ENCODE measurements at regions not wholly inside any gene's neighbourhood (a gene's known extent, or its start where the extent isn't known, plus 50 kb on each side); places are given as distances from the start of the nearest gene placed in this dataset.
"Not testable (repeated sequence)": the region's sequence is repeated elsewhere in the genome, so short reads cannot be mapped to it uniquely, and the experiment has no call there.

GRCh38 chr1:30569384-30569783 lies 154.0 kb downstream of the MATN1 start:
- DNase-seq: no peak

GRCh38 chr1:30562559-30562958 lies 160.8 kb downstream of the MATN1 start:
- no peak for DNase-seq

GRCh38 chr1:30551603-30552002 lies 171.8 kb downstream of the MATN1 start:
- DNase-seq: no peak

- no peak for DNase-seq
Observed at GRCh38 chr1:30550365-30551220, 172.8 kb downstream of the MATN1 start.

GRCh38 chr1:30549872-30550271 lies 173.5 kb downstream of the MATN1 start:
- not testable (repeated sequence) for DNase-seq

GRCh38 chr1:30548294-30548693 lies 175.1 kb downstream of the MATN1 start:
- no peak for DNase-seq

DNA sequence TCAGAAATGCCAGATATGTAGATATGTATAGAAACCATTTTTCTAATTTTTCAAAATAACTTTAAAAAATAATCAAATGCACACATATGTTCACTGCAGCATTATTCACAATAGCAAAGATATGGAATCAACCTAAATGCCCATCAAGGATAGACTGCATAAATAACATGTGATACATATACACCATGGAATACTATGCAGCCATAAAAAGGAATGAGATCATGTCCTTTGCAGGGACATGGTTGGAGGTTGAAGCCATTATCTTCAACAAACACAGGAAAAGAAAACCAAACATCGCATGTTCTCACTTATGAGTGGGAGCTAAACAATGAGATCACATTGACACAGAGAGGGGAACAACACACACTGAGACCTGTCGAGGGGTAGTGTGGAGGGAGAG lies 176.1 kb downstream of the MATN1 start:
- DNase-seq: not testable (repeated sequence)

DNA sequence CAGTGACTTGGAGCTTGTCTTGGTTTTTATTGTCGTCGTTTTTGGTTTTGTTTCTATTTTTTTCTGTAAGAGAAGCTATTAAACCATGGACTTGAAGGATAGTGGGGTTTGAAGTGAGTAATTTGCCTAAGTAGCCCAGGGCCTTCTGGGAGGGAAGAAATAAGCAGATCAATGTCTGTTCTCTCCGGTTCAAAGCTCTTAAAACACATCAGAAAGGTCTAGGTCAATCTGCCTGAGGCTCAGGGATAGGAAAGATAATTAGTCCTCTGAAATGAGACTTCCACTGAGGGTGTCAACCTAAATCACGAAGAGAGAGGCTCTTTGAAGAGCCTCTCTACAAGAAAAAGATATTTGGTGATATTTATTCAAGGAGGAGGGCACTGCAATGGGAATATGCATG lies 178.0 kb downstream of the MATN1 start:
- no peak for DNase-seq

DNA sequence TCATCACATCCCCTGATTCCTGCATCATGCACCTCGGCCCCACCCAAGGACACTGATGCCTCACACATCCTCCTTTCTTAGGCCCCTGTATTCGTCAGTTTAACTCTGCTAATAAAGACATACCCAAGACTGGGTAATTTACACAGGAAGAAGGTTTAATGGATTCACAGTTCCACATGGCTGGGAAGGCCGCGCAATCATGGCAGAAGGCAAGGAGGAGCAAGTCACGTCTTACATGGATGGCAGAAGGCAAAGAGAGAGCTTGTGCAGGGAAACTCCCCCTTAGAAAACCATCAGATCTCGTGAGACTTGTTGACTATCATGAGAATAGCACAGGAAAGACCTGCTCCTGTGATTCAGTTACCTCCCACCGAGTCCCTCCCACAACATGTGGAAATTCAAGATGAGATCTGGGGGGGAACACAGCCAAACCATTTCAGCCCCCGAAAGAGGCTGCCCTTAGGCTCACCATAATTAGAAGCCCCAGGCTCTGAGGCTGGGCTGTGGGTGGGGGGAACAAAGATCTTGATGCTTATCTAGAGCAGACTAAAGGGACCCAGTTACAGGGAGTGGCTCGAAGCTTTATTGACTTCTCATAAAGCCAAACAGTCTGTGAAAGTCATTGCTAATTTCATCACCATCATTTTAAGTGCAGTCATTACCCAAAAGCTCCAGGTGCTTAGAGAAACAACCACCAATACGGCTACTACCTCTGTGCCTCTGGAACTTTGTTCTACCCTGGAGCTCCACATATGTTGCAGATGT lies 181.5 kb downstream of the MATN1 start:
- no peak for DNase-seq

- no peak for DNase-seq
Observed at GRCh38 chr1:30540611-30541192, 182.7 kb downstream of the MATN1 start.

DNA sequence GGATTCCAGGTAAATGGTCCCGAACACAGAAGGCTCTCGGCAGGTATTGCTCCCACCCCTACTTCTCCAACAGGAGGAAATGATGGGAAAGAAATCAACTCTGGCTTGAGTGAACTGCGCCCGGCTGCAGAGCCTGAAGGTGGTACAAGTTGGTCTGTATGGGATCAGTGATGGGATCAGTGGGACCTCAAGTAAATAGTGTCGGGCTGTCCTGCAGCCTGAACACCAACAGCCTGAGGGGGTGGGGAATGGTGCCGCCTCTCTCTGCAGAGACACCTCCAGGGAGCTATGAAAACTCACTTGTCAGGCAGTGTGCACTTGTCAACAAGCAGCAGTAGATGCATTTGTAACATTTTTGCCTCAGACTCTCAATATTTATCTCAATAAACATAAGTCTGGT lies 183.5 kb downstream of the MATN1 start:
- no peak for DNase-seq

GRCh38 chr1:30538993-30539867 lies 184.2 kb downstream of the MATN1 start:
- DNase-seq: no peak

DNA sequence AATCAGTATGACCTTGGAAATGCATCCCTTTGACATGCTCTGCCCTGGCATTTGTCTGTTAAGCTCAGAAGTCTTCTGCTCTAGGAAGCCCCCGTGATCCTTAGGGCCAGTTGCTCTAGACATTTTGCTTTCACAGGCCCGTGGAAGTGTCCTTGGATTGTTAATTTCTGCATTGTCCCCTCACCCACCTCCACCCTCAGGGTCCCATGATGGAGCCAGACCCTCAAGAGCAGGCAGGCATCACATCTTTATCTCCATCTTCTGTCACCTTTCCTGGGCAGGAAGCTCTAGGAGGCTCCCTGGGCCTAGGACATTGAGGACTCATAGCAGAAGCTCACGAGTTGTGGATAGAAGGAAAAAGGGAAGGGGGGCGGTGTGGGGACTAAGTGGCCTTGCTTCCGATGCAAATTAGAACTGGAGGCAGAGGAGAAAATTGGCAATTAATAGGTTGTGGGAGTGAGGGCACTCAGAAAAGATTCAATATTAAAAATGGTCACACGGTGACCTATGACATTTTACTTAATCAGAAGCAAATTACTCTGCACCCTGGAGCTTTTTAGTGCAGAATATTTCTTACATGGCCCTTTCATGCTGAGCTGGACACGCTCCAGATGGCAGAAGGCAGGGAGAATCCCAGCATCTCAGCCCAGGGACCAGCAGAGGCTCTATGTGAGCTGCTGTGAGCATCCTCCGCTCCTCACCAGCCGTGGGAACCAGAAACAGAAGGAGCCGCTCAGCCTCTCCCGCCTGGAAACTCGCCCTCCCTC lies 185.0 kb downstream of the MATN1 start:
- DNase-seq: no peak

- no peak for DNase-seq
Observed at GRCh38 chr1:30537279-30537678, 186.1 kb downstream of the MATN1 start.

DNA sequence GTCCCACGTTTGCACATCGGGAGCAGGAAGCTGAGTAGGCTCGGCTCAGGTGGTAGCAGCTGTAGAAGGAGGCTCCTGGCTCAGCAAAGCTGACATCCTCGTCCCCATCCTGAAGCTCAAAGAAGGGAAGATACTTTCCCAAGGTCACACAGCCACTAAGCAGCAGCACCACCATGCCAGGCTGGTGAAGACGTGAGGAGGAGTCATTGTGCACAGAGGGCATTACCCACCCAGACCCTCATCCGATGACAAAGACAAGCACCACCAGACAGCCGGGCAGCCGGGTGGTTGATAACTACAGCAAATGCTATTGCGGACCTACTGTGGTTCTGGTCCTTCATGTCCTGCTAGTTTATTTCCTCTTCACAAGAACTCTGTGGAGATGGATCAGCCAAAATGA lies 186.9 kb downstream of the MATN1 start:
- no peak for DNase-seq

- DNase-seq: no peak
Observed at GRCh38 chr1:30535595-30536325, 187.6 kb downstream of the MATN1 start.

DNA sequence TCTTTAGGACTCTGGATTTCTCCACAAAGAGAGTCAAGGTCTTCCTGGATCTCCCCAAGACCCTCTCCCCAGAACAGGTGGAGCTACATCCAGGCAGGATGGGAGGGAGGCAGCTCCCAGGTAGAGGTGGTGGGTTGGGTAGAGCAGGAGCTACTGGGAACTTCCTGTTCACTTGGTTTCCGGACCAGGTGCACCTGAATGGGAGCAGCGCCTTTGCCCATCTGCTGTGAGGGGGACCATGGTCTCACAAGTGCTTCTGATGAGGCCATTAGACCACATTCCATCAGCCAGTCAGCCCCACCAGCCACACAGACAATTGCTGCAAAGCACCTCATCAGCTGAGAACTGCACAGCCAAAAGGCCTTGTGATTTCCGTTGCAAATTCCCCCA lies 188.8 kb downstream of the MATN1 start:
- no peak for DNase-seq

DNA sequence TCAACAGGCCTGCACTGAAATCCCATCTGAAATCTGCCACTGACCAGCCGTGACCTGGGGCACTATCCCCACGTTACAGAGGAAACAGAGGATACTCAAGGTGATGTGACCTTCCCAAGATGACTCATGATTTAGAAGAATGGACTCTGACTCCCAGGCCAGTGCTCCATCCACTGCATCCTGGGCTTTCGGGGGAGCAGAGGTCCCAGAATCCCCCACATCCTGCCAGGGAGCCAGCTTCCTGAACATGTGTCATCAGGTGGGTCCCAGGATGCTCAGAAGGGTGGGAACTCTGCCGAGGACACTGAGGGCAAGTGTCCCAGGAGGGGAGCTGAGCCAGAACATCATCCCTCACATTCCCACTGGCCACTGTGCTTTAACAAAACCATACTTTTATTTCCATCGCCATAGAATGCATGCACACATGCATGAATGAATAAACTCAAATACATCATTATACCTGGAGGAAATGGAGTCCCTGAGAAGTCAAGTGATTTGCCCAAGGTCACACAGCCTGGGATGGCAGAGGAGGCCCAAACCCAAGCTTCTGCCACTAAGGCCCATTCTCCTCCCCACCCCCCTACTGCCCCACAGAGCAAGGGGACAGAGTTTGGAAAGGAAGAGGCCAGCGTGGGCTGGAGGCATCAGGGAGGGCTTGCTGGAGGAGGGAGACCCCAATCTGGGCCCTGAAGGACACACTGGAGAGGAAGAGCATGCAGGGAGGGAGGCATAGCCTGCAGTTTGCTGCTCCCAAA lies 189.4 kb downstream of the MATN1 start:
- DNase-seq: no peak

- no peak for DNase-seq
Observed at GRCh38 chr1:30533141-30533540, 190.2 kb downstream of the MATN1 start.

GRCh38 chr1:30532621-30533020 lies 190.8 kb downstream of the MATN1 start:
- DNase-seq: no peak

Data from right lung (tissue), 2 donors.